C4-2B (cell line): ENCODE measurements at regions not wholly inside any gene's neighbourhood (a gene's known extent, or its start where the extent isn't known, plus 50 kb on each side); places are given as distances from the start of the nearest gene placed in this dataset.

Experiments used
- CTCF ChIP-seq: fragments of 450-650 bp; conservative IDR thresholded peaks from 2 replicates; pipeline ENCODE4 v1.5.1; 2017; ENCODE audit warnings: mild to moderate bottlenecking
- ZFX ChIP-seq: fragments of 450-650 bp; IDR thresholded peaks from 2 replicates; pipeline ENCODE4 v1.6.1; 2017

GRCh38 chr17:36702636-36703035, 101.3 kb downstream of the MRM1 start:
- no peak for TF ChIP-seq CTCF
- TF ChIP-seq ZFX: no peak
